ENCODE measurements at regions not wholly inside any gene's neighbourhood (a gene's known extent, or its start where the extent isn't known, plus 50 kb on each side); places are given as distances from the start of the nearest gene placed in this dataset.

- no peak overlapping the region for H3K9ac ChIP-seq (ENCODE audit: low read depth, low read length)
- H3K4me1 ChIP-seq (ENCODE audit: insufficient read depth, low read length), result no peaks in the 10 kb centered on the region
- no peak overlapping the region for H3K27ac ChIP-seq (ENCODE audit: low read length)
- H3K4me3 ChIP-seq (ENCODE audit: low read length), result no peak overlapping the region
- no peaks in the 10 kb centered on the region for H3K27me3 ChIP-seq (ENCODE audit: insufficient read depth, low read length)
- peaks cover 4% of the 10 kb centered on the region; the same call in 1 of the 2 replicates for H3K9me3 ChIP-seq (ENCODE audit: insufficient read depth, low read depth, low read length)
- H3K36me3 ChIP-seq (ENCODE audit: insufficient read depth, low read depth, low read length), result no peaks in the 10 kb centered on the region
These were observed 793.5 kb upstream of the CADM2 start for GRCh38 chr3:84165328-84165727.

GRCh38 chr3:84175449-84175848, 783.3 kb upstream of the CADM2 start:
- H3K36me3 ChIP-seq (ENCODE audit: insufficient read depth, low read depth, low read length), result no peaks in the 10 kb centered on the region
- no peak overlapping the region for H3K27ac ChIP-seq (ENCODE audit: low read length)
- peaks cover 7% of the 10 kb centered on the region for H3K9me3 ChIP-seq (ENCODE audit: insufficient read depth, low read depth, low read length)
- no peak overlapping the region for H3K4me3 ChIP-seq (ENCODE audit: low read length)
- no peaks in the 10 kb centered on the region for H3K27me3 ChIP-seq (ENCODE audit: insufficient read depth, low read length)
- no peaks in the 10 kb centered on the region for H3K4me1 ChIP-seq (ENCODE audit: insufficient read depth, low read length)
- H3K9ac ChIP-seq (ENCODE audit: low read depth, low read length), result no peak overlapping the region

- Histone ChIP-seq H3K36me3 (ENCODE audit: insufficient read depth, low read depth, low read length) (no peaks in the 10 kb centered on the region), H3K27ac (ENCODE audit: low read length) (no peak overlapping the region), H3K9me3 (ENCODE audit: insufficient read depth, low read depth, low read length) (no peaks in the 10 kb centered on the region), H3K4me3 (ENCODE audit: low read length) (no peak overlapping the region), H3K27me3 (ENCODE audit: insufficient read depth, low read length) (no peaks in the 10 kb centered on the region), H3K9ac (ENCODE audit: low read depth, low read length) (no peak overlapping the region), H3K4me1 (ENCODE audit: insufficient read depth, low read length) (no peaks in the 10 kb centered on the region)
These were observed 773.9 kb upstream of the CADM2 start for GRCh38 chr3:84184937-84185336.

GRCh38 chr3:84194029-84194428, 764.8 kb upstream of the CADM2 start:
- H3K27me3 ChIP-seq (ENCODE audit: insufficient read depth, low read length), result no peaks in the 10 kb centered on the region
- no peak overlapping the region for H3K27ac ChIP-seq (ENCODE audit: low read length)
- no peak overlapping the region for H3K4me3 ChIP-seq (ENCODE audit: low read length)
- H3K4me1 ChIP-seq (ENCODE audit: insufficient read depth, low read length), result no peaks in the 10 kb centered on the region
- H3K9me3 ChIP-seq (ENCODE audit: insufficient read depth, low read depth, low read length), result peaks cover 13% of the 10 kb centered on the region
- H3K36me3 ChIP-seq (ENCODE audit: insufficient read depth, low read depth, low read length), result no peaks in the 10 kb centered on the region
- H3K9ac ChIP-seq (ENCODE audit: low read depth, low read length), result no peak overlapping the region

DNA sequence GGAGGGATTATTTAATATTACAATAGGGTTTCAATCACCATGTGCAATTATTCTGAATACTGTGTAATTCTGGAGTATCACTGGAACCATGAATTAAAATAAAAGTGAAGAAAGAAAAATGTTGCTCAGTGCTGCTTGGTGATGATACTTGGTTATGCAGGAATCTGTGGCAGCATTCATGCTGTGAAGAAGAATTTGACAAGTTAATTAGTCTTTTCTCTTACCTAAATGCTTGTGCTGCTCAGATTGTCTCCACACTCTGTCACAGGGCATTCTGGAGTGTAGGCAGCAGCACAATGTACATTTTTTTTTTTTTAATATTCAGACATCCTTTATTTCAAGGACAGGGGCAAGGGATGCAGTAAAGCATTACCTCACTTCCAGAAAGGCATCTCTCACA, 749.3 kb upstream of the CADM2 start:
- Histone ChIP-seq H3K9ac (ENCODE audit: low read depth, low read length) (no peak overlapping the region), H3K9me3 (ENCODE audit: insufficient read depth, low read depth, low read length) (peaks cover 6% of the 10 kb centered on the region; the same call in 1 of the 2 replicates), H3K4me3 (ENCODE audit: low read length) (no peak overlapping the region), H3K27ac (ENCODE audit: low read length) (no peak overlapping the region), H3K27me3 (ENCODE audit: insufficient read depth, low read length) (no peaks in the 10 kb centered on the region), H3K36me3 (ENCODE audit: insufficient read depth, low read depth, low read length) (no peaks in the 10 kb centered on the region), H3K4me1 (ENCODE audit: insufficient read depth, low read length) (peaks cover 4% of the 10 kb centered on the region; the same call in 1 of the 2 replicates)

DNA sequence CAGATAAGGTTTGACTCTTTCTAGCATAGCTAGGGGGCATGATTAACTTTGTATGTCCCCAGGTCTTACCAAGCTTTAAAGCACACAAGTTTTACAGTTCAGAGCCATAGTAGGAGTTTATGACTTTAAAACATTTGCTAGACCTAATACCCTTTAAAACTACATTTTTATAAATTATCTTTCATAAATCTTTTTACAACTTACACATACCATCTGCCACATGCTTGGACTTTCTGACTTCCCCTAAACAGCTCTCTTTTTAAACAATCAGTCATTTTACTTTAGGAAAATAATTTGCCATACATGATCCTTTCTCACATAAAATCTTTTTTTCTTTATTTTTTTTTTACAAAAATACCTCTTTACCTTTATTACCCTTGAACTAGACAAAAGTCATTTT, 735.3 kb upstream of the CADM2 start:
- H3K27ac ChIP-seq (ENCODE audit: low read length), result no peak overlapping the region
- H3K4me3 ChIP-seq (ENCODE audit: low read length), result no peak overlapping the region
- no peaks in the 10 kb centered on the region for H3K36me3 ChIP-seq (ENCODE audit: insufficient read depth, low read depth, low read length)
- H3K9ac ChIP-seq (ENCODE audit: low read depth, low read length), result no peak overlapping the region
- no peaks in the 10 kb centered on the region for H3K4me1 ChIP-seq (ENCODE audit: insufficient read depth, low read length)
- peaks cover 78% of the 10 kb centered on the region for H3K9me3 ChIP-seq (ENCODE audit: insufficient read depth, low read depth, low read length)
- H3K27me3 ChIP-seq (ENCODE audit: insufficient read depth, low read length), result no peaks in the 10 kb centered on the region

GRCh38 chr3:84224262-84224661, 734.5 kb upstream of the CADM2 start:
- H3K9ac ChIP-seq (ENCODE audit: low read depth, low read length), result no peak overlapping the region
- no peaks in the 10 kb centered on the region for H3K36me3 ChIP-seq (ENCODE audit: insufficient read depth, low read depth, low read length)
- H3K27me3 ChIP-seq (ENCODE audit: insufficient read depth, low read length), result no peaks in the 10 kb centered on the region
- H3K9me3 ChIP-seq (ENCODE audit: insufficient read depth, low read depth, low read length), result peaks cover 75% of the 10 kb centered on the region
- H3K4me1 ChIP-seq (ENCODE audit: insufficient read depth, low read length), result no peaks in the 10 kb centered on the region
- H3K27ac ChIP-seq (ENCODE audit: low read length), result no peak overlapping the region
- no peak overlapping the region for H3K4me3 ChIP-seq (ENCODE audit: low read length)

- no peaks in the 10 kb centered on the region for H3K36me3 ChIP-seq (ENCODE audit: insufficient read depth, low read depth, low read length)
- no peak overlapping the region for H3K9ac ChIP-seq (ENCODE audit: low read depth, low read length)
- no peaks in the 10 kb centered on the region for H3K4me1 ChIP-seq (ENCODE audit: insufficient read depth, low read length)
- H3K27ac ChIP-seq (ENCODE audit: low read length), result no peak overlapping the region
- no peaks in the 10 kb centered on the region for H3K27me3 ChIP-seq (ENCODE audit: insufficient read depth, low read length)
- no peaks in the 10 kb centered on the region for H3K9me3 ChIP-seq (ENCODE audit: insufficient read depth, low read depth, low read length)
- H3K4me3 ChIP-seq (ENCODE audit: low read length), result no peak overlapping the region
These were observed 722.5 kb upstream of the CADM2 start for GRCh38 chr3:84236261-84236660.

DNA sequence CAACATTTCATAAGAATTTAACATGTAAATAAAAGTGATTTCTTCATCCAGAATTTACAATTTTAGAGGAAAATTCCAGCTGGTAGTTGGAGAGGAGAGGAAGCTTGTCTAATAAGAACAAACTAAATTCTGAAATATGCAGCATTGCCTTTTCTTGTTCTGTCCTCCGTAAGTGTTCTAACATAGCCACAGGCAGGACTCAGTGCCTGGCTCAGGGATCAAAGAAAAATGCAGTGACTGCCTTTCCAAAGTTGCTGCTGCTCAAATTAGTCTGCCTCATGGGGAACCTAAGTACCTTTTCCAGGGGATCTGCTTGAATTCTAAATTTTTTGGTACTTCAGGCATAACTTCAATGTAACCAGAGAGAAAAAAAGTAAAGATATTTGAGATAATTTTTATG, 713.0 kb upstream of the CADM2 start:
- Histone ChIP-seq H3K4me3 (ENCODE audit: low read length) (no peak overlapping the region), H3K27ac (ENCODE audit: low read length) (no peak overlapping the region), H3K27me3 (ENCODE audit: insufficient read depth, low read length) (no peaks in the 10 kb centered on the region), H3K9me3 (ENCODE audit: insufficient read depth, low read depth, low read length) (peaks cover 4% of the 10 kb centered on the region; the same call in 1 of the 2 replicates), H3K4me1 (ENCODE audit: insufficient read depth, low read length) (no peaks in the 10 kb centered on the region), H3K9ac (ENCODE audit: low read depth, low read length) (no peak overlapping the region), H3K36me3 (ENCODE audit: insufficient read depth, low read depth, low read length) (no peaks in the 10 kb centered on the region)

GRCh38 chr3:84260596-84260995, 698.2 kb upstream of the CADM2 start:
- no peaks in the 10 kb centered on the region for H3K36me3 ChIP-seq (ENCODE audit: insufficient read depth, low read depth, low read length)
- no peak overlapping the region for H3K4me3 ChIP-seq (ENCODE audit: low read length)
- no peak overlapping the region for H3K9ac ChIP-seq (ENCODE audit: low read depth, low read length)
- H3K27ac ChIP-seq (ENCODE audit: low read length), result no peak overlapping the region
- H3K27me3 ChIP-seq (ENCODE audit: insufficient read depth, low read length), result no peaks in the 10 kb centered on the region
- H3K4me1 ChIP-seq (ENCODE audit: insufficient read depth, low read length), result no peaks in the 10 kb centered on the region
- no peaks in the 10 kb centered on the region for H3K9me3 ChIP-seq (ENCODE audit: insufficient read depth, low read depth, low read length)

GRCh38 chr3:84265768-84266167, 693.0 kb upstream of the CADM2 start:
- Histone ChIP-seq H3K27ac (ENCODE audit: low read length) (no peak overlapping the region), H3K36me3 (ENCODE audit: insufficient read depth, low read depth, low read length) (no peaks in the 10 kb centered on the region), H3K4me3 (ENCODE audit: low read length) (no peak overlapping the region), H3K27me3 (ENCODE audit: insufficient read depth, low read length) (no peaks in the 10 kb centered on the region), H3K9ac (ENCODE audit: low read depth, low read length) (no peak overlapping the region), H3K4me1 (ENCODE audit: insufficient read depth, low read length) (no peaks in the 10 kb centered on the region), H3K9me3 (ENCODE audit: insufficient read depth, low read depth, low read length) (no peaks in the 10 kb centered on the region)

DNA sequence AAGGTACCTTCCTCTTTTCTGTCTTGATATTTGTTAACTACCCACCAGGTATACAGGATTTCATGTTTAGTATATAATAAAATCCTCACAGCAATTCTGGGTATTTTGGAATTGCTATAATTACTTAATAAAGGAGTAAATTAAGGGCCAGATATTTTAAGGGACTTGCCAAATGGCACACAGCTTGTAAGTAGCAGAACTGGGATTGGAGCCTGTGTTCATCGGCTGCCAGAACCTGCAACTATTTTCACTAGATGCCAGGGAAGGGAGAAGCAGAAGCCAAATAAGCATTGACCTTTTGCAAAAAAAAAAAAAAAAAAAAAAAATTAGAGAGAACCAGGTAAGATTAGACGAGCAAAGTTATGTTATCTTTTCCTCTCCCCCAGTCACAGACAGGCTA, 683.3 kb upstream of the CADM2 start:
- Histone ChIP-seq H3K4me1 (ENCODE audit: insufficient read depth, low read length) (no peaks in the 10 kb centered on the region), H3K9me3 (ENCODE audit: insufficient read depth, low read depth, low read length) (no peaks in the 10 kb centered on the region), H3K27ac (ENCODE audit: low read length) (no peak overlapping the region), H3K27me3 (ENCODE audit: insufficient read depth, low read length) (no peaks in the 10 kb centered on the region), H3K36me3 (ENCODE audit: insufficient read depth, low read depth, low read length) (no peaks in the 10 kb centered on the region), H3K4me3 (ENCODE audit: low read length) (no peak overlapping the region), H3K9ac (ENCODE audit: low read depth, low read length) (no peak overlapping the region)
